ENCODE measurements at regions not wholly inside any gene's neighbourhood (a gene's known extent, or its start where the extent isn't known, plus 50 kb on each side); places are given as distances from the start of the nearest gene placed in this dataset.

DNA sequence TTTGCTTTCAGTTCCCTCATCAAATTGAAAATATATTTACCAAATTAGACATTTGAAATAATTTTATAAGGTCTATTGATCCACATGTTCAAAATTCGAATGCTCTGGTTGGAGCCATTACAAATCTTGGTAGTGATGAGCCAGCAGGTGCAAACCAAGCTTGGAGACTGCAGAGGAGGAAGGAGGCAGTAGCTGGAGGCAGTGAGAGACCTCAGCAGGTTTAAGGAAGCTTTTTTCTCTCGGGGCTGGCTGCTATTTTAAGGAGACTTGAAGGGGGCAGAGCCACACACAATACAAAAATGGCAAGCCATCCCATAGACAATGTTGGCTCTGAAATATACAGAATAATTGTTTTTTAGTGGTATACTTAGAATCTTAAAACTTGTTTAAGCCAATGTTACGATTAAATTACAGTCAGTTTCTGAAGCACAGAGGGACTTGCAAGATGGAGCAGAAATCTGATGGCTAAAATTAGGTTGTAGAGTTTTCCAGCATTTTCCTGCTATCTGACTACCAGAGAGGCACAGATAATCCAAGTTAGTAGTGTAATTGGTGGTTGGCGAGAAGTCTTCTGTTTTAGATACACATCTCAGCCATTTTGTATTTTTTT lies 185.8 kb downstream of the SNX10 start:
- TF ChIP-seq EP300 (IDR thresholded peaks at IDR 0.05), result no peak
- TF ChIP-seq, protein P1, sequence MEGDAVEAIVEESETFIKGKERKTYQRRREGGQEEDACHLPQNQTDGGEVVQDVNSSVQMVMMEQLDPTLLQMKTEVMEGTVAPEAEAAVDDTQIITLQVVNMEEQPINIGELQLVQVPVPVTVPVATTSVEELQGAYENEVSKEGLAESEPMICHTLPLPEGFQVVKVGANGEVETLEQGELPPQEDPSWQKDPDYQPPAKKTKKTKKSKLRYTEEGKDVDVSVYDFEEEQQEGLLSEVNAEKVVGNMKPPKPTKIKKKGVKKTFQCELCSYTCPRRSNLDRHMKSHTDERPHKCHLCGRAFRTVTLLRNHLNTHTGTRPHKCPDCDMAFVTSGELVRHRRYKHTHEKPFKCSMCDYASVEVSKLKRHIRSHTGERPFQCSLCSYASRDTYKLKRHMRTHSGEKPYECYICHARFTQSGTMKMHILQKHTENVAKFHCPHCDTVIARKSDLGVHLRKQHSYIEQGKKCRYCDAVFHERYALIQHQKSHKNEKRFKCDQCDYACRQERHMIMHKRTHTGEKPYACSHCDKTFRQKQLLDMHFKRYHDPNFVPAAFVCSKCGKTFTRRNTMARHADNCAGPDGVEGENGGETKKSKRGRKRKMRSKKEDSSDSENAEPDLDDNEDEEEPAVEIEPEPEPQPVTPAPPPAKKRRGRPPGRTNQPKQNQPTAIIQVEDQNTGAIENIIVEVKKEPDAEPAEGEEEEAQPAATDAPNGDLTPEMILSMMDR (IDR thresholded peaks at IDR 0.05), result no peak

Measured in stomach (tissue), 4 donors.